Mesenchymal stem cell (in vitro differentiated cells and primary cell): ENCODE measurements at regions not wholly inside any gene's neighbourhood (a gene's known extent, or its start where the extent isn't known, plus 50 kb on each side); places are given as distances from the start of the nearest gene placed in this dataset.

Experiments
- DNase-seq: peaks from one replicate; pipeline ENCODE4 v3.0.0-alpha.2; 2013
- H2AFZ ChIP-seq: one replicate; pipeline ENCODE4 v1.6.1; 2013; ENCODE audit warnings: low read depth, mild to moderate bottlenecking, control low read depth, inconsistent platforms, low read length, moderate library complexity
- H2AK5ac ChIP-seq: 2 replicates; pipeline ENCODE4 v1.6.1; 2013; ENCODE audit warnings: low read length, moderate library complexity, mild to moderate bottlenecking, inconsistent platforms; ENCODE audit not compliant: severe bottlenecking
- H2BK120ac ChIP-seq: one replicate; pipeline ENCODE4 v1.6.1; 2013; ENCODE audit warnings: low read depth, mild to moderate bottlenecking, inconsistent platforms, low read length, moderate library complexity
- H2BK12ac ChIP-seq, 2 experiments: one replicate each; pipeline ENCODE4 v1.6.1; 2013; ENCODE audit warnings: inconsistent platforms in 2 of 2, low read length in 2 of 2, mild to moderate bottlenecking in 2 of 2, moderate library complexity in 2 of 2, control low read depth in 1 of 2
- H2BK15ac ChIP-seq: one replicate; pipeline ENCODE4 v1.6.1; 2013; ENCODE audit warnings: mild to moderate bottlenecking, low read depth, inconsistent platforms; ENCODE audit not compliant: poor library complexity, severe bottlenecking
- H2BK5ac ChIP-seq: 2 replicates; pipeline ENCODE4 v1.6.1; 2013; ENCODE audit warnings: low read depth, mild to moderate bottlenecking, low read length, control low read depth, inconsistent platforms; ENCODE audit not compliant: poor library complexity, severe bottlenecking
- H3K14ac ChIP-seq, 2 experiments: one replicate each; pipeline ENCODE4 v1.6.1; 2013; ENCODE audit warnings: inconsistent platforms in 2 of 2, low read length in 2 of 2, control low read depth in 1 of 2, mild to moderate bottlenecking in 1 of 2, moderate library complexity in 1 of 2
- H3K18ac ChIP-seq, 2 experiments: one replicate each; pipeline ENCODE4 v1.6.1; 2013; ENCODE audit warnings: inconsistent platforms in 2 of 2, low read length in 2 of 2, control low read depth in 1 of 2, low read depth in 1 of 2, mild to moderate bottlenecking in 1 of 2
- H3K23ac ChIP-seq, 2 experiments: one replicate each; pipeline ENCODE4 v1.6.1; 2013; ENCODE audit warnings: inconsistent platforms in 2 of 2, low read length in 2 of 2, mild to moderate bottlenecking in 2 of 2, moderate library complexity in 2 of 2, control low read depth in 1 of 2
- H3K27ac ChIP-seq: 2 replicates; pipeline ENCODE4 v1.5.1; 2013; ENCODE audit warnings: mild to moderate bottlenecking, moderate library complexity, low read length, control low read depth, inconsistent platforms; ENCODE audit not compliant: poor library complexity, severe bottlenecking
- H3K27me3 ChIP-seq, 2 experiments: 2 replicates each; pipeline versions ENCODE4 v1.6.1 to v1.7.0; 2013; ENCODE audit warnings: low read length in 2 of 2, mild to moderate bottlenecking in 2 of 2, moderate library complexity in 2 of 2, control low read depth in 1 of 2, inconsistent platforms in 1 of 2; ENCODE audit not compliant: control insufficient read depth in 1 of 2, insufficient read depth in 1 of 2
- H3K36me3 ChIP-seq, 2 experiments: 2 replicates each; pipeline versions ENCODE4 v1.6.1 to v1.7.0; 2013; ENCODE audit warnings: low read length in 2 of 2, control low read depth in 1 of 2, inconsistent platforms in 1 of 2, low read depth in 1 of 2, mild to moderate bottlenecking in 1 of 2; ENCODE audit not compliant: insufficient read depth in 2 of 2, control insufficient read depth in 1 of 2
- H3K4ac ChIP-seq, 2 experiments: one replicate each; pipeline ENCODE4 v1.6.1; 2013; ENCODE audit warnings: inconsistent platforms in 2 of 2, low read length in 2 of 2, mild to moderate bottlenecking in 2 of 2, moderate library complexity in 2 of 2, control low read depth in 1 of 2, low read depth in 1 of 2
- H3K4me1 ChIP-seq: 2 replicates; pipeline ENCODE4 v1.6.1; 2013; ENCODE audit warnings: low read depth, low read length, control low read depth; ENCODE audit not compliant: control insufficient read depth, insufficient read depth
- H3K4me2 ChIP-seq: 2 replicates; pipeline ENCODE4 v1.6.1; 2013; ENCODE audit warnings: low read length, mild to moderate bottlenecking, inconsistent platforms; ENCODE audit not compliant: poor library complexity, severe bottlenecking
- H3K4me3 ChIP-seq, 2 experiments: 2 replicates each; pipeline versions ENCODE4 v1.5.1 to v1.7.0; 2013; ENCODE audit warnings: low read length in 2 of 2, mild to moderate bottlenecking in 2 of 2, control low read depth in 1 of 2, low read depth in 1 of 2; ENCODE audit not compliant: insufficient read depth in 1 of 2
- H3K79me1 ChIP-seq: replicated peaks from 2 replicates; pipeline ENCODE4 v1.6.1; 2013; ENCODE audit warnings: mild to moderate bottlenecking, control low read depth, low read length, inconsistent platforms; ENCODE audit not compliant: poor library complexity, severe bottlenecking
- H3K9ac ChIP-seq: 2 replicates; pipeline ENCODE4 v1.7.0; 2013; ENCODE audit warnings: mild to moderate bottlenecking, low read length, moderate library complexity
- H3K9me3 ChIP-seq: 2 replicates; pipeline ENCODE4 v1.7.0; 2013; ENCODE audit warnings: mild to moderate bottlenecking, low read length; ENCODE audit not compliant: control insufficient read depth
- H4K8ac ChIP-seq: one replicate; pipeline ENCODE4 v1.6.1; 2013; ENCODE audit warnings: inconsistent platforms, mild to moderate bottlenecking, low read length, moderate library complexity
- H4K91ac ChIP-seq: one replicate; pipeline ENCODE4 v1.6.1; 2013; ENCODE audit warnings: mild to moderate bottlenecking, low read length, inconsistent platforms
- WGBS: methylation state at CpG from one replicate; pipeline ENCODE4 v1.1.7; 2013; ENCODE audit warnings: mixed read lengths; 5-methylcytosine and 5-hydroxymethylcytosine counted together

DNA sequence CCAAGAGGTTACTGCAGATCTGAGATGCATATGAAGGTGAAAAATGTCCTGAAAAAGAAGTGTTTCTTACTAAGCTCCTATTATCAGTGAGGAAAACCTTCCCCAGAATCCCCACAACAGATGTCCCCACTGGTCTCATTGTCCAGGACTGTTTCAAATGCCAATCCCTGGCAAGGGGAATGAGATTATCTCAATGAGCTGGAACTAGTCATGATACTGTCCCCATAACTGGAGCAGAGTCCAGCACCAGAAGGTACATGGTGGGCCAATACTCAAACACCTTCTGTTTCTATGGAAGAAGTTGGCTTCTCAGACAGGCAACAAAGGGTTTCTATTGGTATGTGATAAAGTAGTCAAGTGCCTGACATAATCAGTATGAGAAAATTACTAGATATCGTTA lies 221.1 kb upstream of the TLL1 start:
- DNase-seq, result no peak
- Histone ChIP-seq H3K9ac (no peak overlapping the region), H3K18ac (no peak overlapping the region), H4K8ac (no peak overlapping the region), H2BK15ac (no peak overlapping the region), H3K14ac (no peak overlapping the region), H3K79me1 (no peaks in the 10 kb centered on the region), H2BK120ac (no peak overlapping the region), H3K4ac (no peak overlapping the region), H2AK5ac (no peak overlapping the region), H3K4me2 (no peak overlapping the region), H2AFZ (no peak overlapping the region), H4K91ac (no peak overlapping the region), H2BK12ac (no peak overlapping the region), H3K27me3 (no peaks in the 10 kb centered on the region), H2BK5ac (no peak overlapping the region), H3K36me3 (no peaks in the 10 kb centered on the region), H3K23ac (no peak overlapping the region), H3K9me3 (peaks cover 9% of the 10 kb centered on the region), H3K4me3 (no peak overlapping the region), H3K4me1 (no peaks in the 10 kb centered on the region), H3K27ac (no peak overlapping the region)
- WGBS, result no CpG with 5 or more reads among the region's 1 CpG

DNA sequence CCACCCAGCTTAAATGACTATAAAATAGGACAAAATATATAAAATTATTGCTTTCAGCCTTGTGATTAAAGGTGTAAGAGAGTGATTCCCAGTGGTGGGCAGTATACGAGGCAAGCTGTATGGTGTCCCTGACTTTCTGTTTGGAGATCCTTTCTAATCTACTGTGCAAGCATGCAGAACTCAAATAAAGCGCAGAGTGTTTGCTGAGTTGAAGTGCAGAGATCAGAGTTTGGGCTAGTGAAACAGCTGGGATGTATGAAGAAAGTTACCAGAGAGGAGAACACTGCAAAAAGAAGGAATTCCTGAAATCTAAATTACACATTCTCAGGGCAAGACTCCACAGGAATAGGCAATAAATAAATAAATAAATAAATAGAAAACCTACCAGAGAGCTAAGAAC lies 218.5 kb upstream of the TLL1 start:
- H3K23ac ChIP-seq, result no peak overlapping the region
- H3K27ac ChIP-seq, result no peak overlapping the region
- no peak overlapping the region for H3K4me2 ChIP-seq
- no peak overlapping the region for H2BK15ac ChIP-seq
- H3K9me3 ChIP-seq, result peaks cover 9% of the 10 kb centered on the region
- WGBS, result 83% methylated on average over 2 of the region's 2 CpGs
- no peak overlapping the region for H2BK5ac ChIP-seq
- H3K79me1 ChIP-seq, result no peaks in the 10 kb centered on the region
- H3K27me3 ChIP-seq, result no peaks in the 10 kb centered on the region
- no peak overlapping the region for H3K4me3 ChIP-seq
- no peak overlapping the region for H2BK12ac ChIP-seq
- H3K18ac ChIP-seq, result no peak overlapping the region
- H3K9ac ChIP-seq, result no peak overlapping the region
- no peak overlapping the region for H4K91ac ChIP-seq
- no peak overlapping the region for H2AFZ ChIP-seq
- H3K4ac ChIP-seq, result no peak overlapping the region
- no peak overlapping the region for H2AK5ac ChIP-seq
- H3K4me1 ChIP-seq, result no peaks in the 10 kb centered on the region
- no peak overlapping the region for H2BK120ac ChIP-seq
- no peak overlapping the region for H3K14ac ChIP-seq
- no peak overlapping the region for H4K8ac ChIP-seq
- no peak for DNase-seq
- no peaks in the 10 kb centered on the region for H3K36me3 ChIP-seq

DNA sequence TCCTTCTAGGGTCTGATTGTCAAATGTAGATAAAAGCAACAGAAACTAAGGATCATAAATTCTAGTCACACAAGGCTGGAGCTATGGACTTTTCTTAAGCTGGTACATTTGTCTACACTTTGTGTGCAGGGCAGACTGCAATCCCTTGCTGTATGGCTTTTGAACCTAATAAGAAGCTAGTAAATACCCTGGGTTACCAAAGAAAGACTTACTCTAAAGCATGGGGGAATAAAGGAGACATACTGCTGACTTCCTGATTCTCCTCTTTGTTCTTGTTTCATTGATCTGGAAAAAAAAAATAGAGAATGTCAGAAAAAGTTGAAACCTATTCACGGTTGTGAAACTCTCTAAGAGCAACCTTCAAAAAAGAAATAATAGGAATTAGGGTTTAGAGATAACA lies 216.6 kb upstream of the TLL1 start:
- peaks cover 9% of the 10 kb centered on the region for H3K9me3 ChIP-seq
- H4K91ac ChIP-seq, result no peak overlapping the region
- no peak overlapping the region for H3K14ac ChIP-seq
- H3K27ac ChIP-seq, result no peak overlapping the region
- H3K4me3 ChIP-seq, result no peak overlapping the region
- H2AK5ac ChIP-seq, result no peak overlapping the region
- H3K9ac ChIP-seq, result no peak overlapping the region
- H3K36me3 ChIP-seq, result no peaks in the 10 kb centered on the region
- no peak for DNase-seq
- H4K8ac ChIP-seq, result no peak overlapping the region
- no peaks in the 10 kb centered on the region for H3K79me1 ChIP-seq
- H2BK5ac ChIP-seq, result no peak overlapping the region
- H3K18ac ChIP-seq, result no peak overlapping the region
- no peak overlapping the region for H3K4me2 ChIP-seq
- H3K23ac ChIP-seq, result no peak overlapping the region
- H2BK12ac ChIP-seq, result no peak overlapping the region
- no peak overlapping the region for H2AFZ ChIP-seq
- no peaks in the 10 kb centered on the region for H3K27me3 ChIP-seq
- H2BK120ac ChIP-seq, result no peak overlapping the region
- 80% methylated on average over 1 of the region's 1 CpG for WGBS
- H3K4ac ChIP-seq, result no peak overlapping the region
- no peak overlapping the region for H2BK15ac ChIP-seq
- H3K4me1 ChIP-seq, result no peaks in the 10 kb centered on the region

DNA sequence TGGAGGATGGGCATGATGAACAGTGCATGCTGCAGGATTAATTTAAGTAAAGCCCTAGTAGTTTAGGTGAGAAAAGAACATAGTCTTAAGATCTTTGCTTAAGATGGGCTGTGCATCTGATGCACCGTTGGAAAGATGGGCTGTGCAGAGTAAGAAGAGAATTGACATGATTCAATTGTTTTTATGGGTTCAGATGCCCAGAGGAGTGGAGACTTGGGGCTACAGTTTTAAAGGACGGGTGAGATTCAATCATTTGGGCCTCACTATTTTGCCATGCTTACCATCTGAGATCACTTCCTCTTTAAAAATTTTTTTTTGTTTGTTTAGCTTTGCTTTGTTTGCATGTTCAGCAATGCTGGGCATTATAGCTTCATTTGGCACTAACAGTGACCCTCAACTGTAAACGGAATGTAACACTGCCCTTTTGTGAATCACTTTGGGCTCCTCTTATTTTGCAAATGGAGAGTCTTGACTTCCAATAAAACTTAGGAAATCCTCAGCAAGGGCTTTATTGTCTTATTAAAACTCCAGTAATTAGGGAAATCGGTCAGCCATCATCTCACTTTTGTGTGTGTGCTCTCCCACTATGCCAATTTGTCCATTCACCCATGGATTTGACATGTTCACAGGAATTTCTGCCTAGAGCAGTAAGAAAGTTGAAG lies 216.1 kb upstream of the TLL1 start:
- DNase-seq, result no peak
- Histone ChIP-seq H2BK120ac (no peak overlapping the region), H3K4me1 (no peaks in the 10 kb centered on the region), H3K79me1 (no peaks in the 10 kb centered on the region), H3K18ac (no peak overlapping the region), H2AFZ (no peak overlapping the region), H3K14ac (no peak overlapping the region), H2BK5ac (no peak overlapping the region), H3K27me3 (no peaks in the 10 kb centered on the region), H2BK15ac (no peak overlapping the region), H3K23ac (no peak overlapping the region), H3K9ac (no peak overlapping the region), H4K91ac (no peak overlapping the region), H3K4me2 (no peak overlapping the region), H2BK12ac (no peak overlapping the region), H3K4me3 (no peak overlapping the region), H3K36me3 (no peaks in the 10 kb centered on the region), H3K27ac (no peak overlapping the region), H3K9me3 (peaks cover 9% of the 10 kb centered on the region), H3K4ac (no peak overlapping the region), H2AK5ac (no peak overlapping the region), H4K8ac (no peak overlapping the region)
- 46% methylated on average over 3 of the region's 4 CpGs for WGBS
